Left ventricle myocardium inferior (tissue), 1 donor: ENCODE measurements at regions not wholly inside any gene's neighbourhood (a gene's known extent, or its start where the extent isn't known, plus 50 kb on each side); places are given as distances from the start of the nearest gene placed in this dataset.

Experiments
- DNase-seq: peaks from one replicate; pipeline ENCODE4 v3.0.0-alpha.2; 2020
- H3K27ac ChIP-seq: fragments of 200-600 bp; replicated peaks from 2 replicates; pipeline ENCODE4 v1.8.0; 2021
- H3K27me3 ChIP-seq: fragments of 200-600 bp; 2 replicates; pipeline ENCODE4 v1.8.0; 2021; ENCODE audit warnings: low read depth
- H3K36me3 ChIP-seq: fragments of 200-600 bp; 2 replicates; pipeline ENCODE4 v1.8.0; 2021
- H3K4me1 ChIP-seq: fragments of 200-600 bp; 2 replicates; pipeline ENCODE4 v1.8.0; 2021
- H3K4me3 ChIP-seq: fragments of 200-600 bp; 2 replicates; pipeline ENCODE4 v1.8.0; 2021; ENCODE audit warnings: mild to moderate bottlenecking, moderate library complexity
- H3K9me3 ChIP-seq: fragments of 200-600 bp; replicated peaks from 2 replicates; pipeline ENCODE4 v1.8.0; 2021
- intact Hi-C: fragments of 100-400 bp; cut with micrococcal nuclease; formaldehyde crosslinking; loops from one replicate; pipeline ENCODE4 v1.11.0; 2022
- TF ChIP-seq, protein P1 (sequence below): fragments of 200-600 bp; IDR thresholded peaks from 2 replicates; pipeline ENCODE4 v1.8.0; 2021; ENCODE audit warnings: antibody characterized with exemption, mild to moderate bottlenecking, borderline replicate concordance
- donor health status: DM: no; HTN: yes; CAD: no; lungs with severe emphysema.

- no peak for DNase-seq
- H3K4me1 ChIP-seq, result no peaks in the 10 kb centered on the region
- TF ChIP-seq, protein P1, sequence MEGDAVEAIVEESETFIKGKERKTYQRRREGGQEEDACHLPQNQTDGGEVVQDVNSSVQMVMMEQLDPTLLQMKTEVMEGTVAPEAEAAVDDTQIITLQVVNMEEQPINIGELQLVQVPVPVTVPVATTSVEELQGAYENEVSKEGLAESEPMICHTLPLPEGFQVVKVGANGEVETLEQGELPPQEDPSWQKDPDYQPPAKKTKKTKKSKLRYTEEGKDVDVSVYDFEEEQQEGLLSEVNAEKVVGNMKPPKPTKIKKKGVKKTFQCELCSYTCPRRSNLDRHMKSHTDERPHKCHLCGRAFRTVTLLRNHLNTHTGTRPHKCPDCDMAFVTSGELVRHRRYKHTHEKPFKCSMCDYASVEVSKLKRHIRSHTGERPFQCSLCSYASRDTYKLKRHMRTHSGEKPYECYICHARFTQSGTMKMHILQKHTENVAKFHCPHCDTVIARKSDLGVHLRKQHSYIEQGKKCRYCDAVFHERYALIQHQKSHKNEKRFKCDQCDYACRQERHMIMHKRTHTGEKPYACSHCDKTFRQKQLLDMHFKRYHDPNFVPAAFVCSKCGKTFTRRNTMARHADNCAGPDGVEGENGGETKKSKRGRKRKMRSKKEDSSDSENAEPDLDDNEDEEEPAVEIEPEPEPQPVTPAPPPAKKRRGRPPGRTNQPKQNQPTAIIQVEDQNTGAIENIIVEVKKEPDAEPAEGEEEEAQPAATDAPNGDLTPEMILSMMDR, result no peak
- H3K9me3 ChIP-seq, result peaks cover 22% of the 10 kb centered on the region
- peaks cover 29% of the 10 kb centered on the region for H3K27me3 ChIP-seq
- intact Hi-C loops, result no loop called here
- H3K4me3 ChIP-seq, result no peak overlapping the region
- no peaks in the 10 kb centered on the region for H3K36me3 ChIP-seq
- H3K27ac ChIP-seq, result no peak overlapping the region
Measured at GRCh38 chr2:118257696-118258095, 169.4 kb downstream of the INSIG2 start.

DNA sequence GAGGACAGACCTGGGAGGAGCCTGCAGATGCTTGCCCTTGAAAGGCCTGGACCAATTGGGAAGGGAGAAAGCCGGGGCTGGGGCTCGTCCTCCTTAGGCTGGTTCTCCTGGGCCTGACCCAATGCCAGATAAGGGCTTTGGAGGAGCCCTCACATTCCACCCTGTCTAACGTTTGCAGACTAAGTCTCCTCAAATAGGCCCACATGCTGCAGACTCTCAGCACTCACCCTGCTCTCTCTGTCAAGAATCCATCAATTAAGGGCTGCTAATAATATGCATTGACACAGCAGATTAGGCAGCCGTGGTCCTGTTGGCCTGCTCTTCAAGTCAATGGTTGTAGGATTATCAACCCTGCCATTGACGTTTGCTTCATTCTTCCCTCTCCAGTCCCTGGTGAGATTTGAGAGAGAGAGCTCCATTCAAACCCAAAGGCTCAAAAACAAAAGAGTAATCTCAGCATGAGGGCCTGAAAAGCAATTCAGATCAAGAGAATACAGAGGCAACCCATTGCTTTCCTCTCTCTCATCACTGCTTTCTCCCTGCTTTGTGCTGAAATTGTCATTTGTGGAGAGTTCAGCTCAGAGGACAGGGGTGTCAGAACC lies 167.6 kb downstream of the INSIG2 start:
- H3K4me3 ChIP-seq, result no peak overlapping the region
- intact Hi-C loops, result no loop called here
- TF ChIP-seq, protein P1, result no peak
- H3K36me3 ChIP-seq, result no peaks in the 10 kb centered on the region
- no peak overlapping the region for H3K27ac ChIP-seq
- no peak for DNase-seq
- peaks cover 23% of the 10 kb centered on the region for H3K27me3 ChIP-seq
- H3K4me1 ChIP-seq, result no peaks in the 10 kb centered on the region
- H3K9me3 ChIP-seq, result peaks cover 22% of the 10 kb centered on the region

DNA sequence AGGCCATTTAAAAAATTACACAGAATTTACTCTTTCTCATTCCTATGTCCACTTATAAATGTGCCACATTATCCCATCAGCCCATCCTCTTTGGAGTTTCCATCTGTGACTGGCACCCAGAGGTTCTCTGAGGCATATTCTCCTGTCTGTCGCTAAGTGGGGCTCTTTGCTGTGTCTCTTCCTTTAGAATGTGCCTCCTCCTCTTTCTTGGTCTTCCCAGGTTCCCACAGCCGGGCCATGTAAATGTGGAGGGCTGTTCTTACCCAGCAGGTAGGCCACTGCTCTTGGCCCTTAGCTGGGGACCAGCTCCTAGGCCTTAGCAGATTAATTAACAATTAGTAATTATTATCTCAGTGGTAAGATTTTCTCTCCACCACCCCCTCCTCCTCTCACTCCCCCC lies 167.0 kb downstream of the INSIG2 start:
- Histone ChIP-seq H3K4me3 (no peak overlapping the region), H3K27me3 (peaks cover 18% of the 10 kb centered on the region), H3K4me1 (no peaks in the 10 kb centered on the region), H3K9me3 (peaks cover 22% of the 10 kb centered on the region), H3K27ac (no peak overlapping the region), H3K36me3 (no peaks in the 10 kb centered on the region)
- no peak for DNase-seq
- intact Hi-C loops, result no loop called here
- TF ChIP-seq, protein P1, result no peak

- Histone ChIP-seq H3K4me1 (no peaks in the 10 kb centered on the region), H3K27ac (no peak overlapping the region), H3K4me3 (no peak overlapping the region), H3K36me3 (no peaks in the 10 kb centered on the region), H3K27me3 (peaks cover 20% of the 10 kb centered on the region), H3K9me3 (peaks cover 12% of the 10 kb centered on the region)
- no peak for DNase-seq
- intact Hi-C loops, result no loop called here
- TF ChIP-seq, protein P1, result no peak
Measured at GRCh38 chr2:118254116-118254515, 165.8 kb downstream of the INSIG2 start.

DNA sequence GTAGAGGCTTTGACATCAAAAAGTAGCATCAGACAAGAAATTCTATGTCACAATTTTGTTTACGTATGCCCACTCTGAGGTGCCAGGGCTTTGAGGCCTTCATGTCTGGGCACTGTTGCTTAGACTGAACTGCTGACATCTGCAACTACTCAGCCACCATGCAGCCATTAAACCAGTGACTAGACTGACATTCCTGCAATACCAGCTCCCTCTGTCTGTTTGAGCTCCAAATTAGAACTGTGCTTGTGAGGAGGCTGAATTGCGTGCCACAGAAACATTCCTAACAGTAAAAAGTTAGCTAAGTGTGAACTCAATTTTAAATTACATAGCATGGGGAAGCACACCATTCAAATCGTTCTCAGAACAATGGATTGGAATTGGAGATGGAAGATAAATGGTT lies 163.2 kb downstream of the INSIG2 start:
- no peaks in the 10 kb centered on the region for H3K36me3 ChIP-seq
- TF ChIP-seq, protein P1, result no peak
- H3K4me3 ChIP-seq, result no peak overlapping the region
- H3K27ac ChIP-seq, result no peak overlapping the region
- DNase-seq, result no peak
- intact Hi-C loops, result no loop called here
- no peaks in the 10 kb centered on the region for H3K4me1 ChIP-seq
- no peaks in the 10 kb centered on the region for H3K9me3 ChIP-seq
- peaks cover 13% of the 10 kb centered on the region for H3K27me3 ChIP-seq
